ENCODE measurements at regions not wholly inside any gene's neighbourhood (a gene's known extent, or its start where the extent isn't known, plus 50 kb on each side); places are given as distances from the start of the nearest gene placed in this dataset.

DNA sequence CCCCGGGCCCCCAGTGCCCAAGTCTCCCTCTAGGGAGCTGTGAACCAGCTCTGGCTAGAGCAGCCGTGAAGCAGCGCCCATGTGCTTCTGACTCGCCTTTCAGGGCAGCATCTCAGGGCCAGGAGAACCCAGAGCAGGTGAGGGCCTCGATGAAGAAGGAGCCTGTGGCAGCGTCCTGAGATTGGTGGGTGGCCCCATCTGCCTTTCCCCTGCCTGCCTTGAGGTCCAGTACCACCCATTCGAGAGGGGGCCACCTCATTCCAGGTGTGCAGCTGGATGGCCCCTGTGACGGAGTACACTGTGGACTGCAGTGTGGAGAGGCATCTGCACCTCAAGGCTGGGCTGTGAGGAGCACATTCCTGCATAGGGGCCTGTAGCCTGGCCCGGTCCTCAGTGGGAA is 167.3 kb upstream of the ZNF267 start:
- TF ChIP-seq, protein P1, sequence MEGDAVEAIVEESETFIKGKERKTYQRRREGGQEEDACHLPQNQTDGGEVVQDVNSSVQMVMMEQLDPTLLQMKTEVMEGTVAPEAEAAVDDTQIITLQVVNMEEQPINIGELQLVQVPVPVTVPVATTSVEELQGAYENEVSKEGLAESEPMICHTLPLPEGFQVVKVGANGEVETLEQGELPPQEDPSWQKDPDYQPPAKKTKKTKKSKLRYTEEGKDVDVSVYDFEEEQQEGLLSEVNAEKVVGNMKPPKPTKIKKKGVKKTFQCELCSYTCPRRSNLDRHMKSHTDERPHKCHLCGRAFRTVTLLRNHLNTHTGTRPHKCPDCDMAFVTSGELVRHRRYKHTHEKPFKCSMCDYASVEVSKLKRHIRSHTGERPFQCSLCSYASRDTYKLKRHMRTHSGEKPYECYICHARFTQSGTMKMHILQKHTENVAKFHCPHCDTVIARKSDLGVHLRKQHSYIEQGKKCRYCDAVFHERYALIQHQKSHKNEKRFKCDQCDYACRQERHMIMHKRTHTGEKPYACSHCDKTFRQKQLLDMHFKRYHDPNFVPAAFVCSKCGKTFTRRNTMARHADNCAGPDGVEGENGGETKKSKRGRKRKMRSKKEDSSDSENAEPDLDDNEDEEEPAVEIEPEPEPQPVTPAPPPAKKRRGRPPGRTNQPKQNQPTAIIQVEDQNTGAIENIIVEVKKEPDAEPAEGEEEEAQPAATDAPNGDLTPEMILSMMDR (IDR thresholded peaks at IDR 0.05; ENCODE audit: insufficient read depth, low read length) = no peak
- TF ChIP-seq POLR2AphosphoS5 (IDR thresholded peaks at IDR 0.05; ENCODE audit: low read depth) = no peak
- TF ChIP-seq SPI1 (IDR thresholded peaks at IDR 0.05; ENCODE audit: borderline replicate concordance, low read depth) = no peak
- TF ChIP-seq, protein P2, sequence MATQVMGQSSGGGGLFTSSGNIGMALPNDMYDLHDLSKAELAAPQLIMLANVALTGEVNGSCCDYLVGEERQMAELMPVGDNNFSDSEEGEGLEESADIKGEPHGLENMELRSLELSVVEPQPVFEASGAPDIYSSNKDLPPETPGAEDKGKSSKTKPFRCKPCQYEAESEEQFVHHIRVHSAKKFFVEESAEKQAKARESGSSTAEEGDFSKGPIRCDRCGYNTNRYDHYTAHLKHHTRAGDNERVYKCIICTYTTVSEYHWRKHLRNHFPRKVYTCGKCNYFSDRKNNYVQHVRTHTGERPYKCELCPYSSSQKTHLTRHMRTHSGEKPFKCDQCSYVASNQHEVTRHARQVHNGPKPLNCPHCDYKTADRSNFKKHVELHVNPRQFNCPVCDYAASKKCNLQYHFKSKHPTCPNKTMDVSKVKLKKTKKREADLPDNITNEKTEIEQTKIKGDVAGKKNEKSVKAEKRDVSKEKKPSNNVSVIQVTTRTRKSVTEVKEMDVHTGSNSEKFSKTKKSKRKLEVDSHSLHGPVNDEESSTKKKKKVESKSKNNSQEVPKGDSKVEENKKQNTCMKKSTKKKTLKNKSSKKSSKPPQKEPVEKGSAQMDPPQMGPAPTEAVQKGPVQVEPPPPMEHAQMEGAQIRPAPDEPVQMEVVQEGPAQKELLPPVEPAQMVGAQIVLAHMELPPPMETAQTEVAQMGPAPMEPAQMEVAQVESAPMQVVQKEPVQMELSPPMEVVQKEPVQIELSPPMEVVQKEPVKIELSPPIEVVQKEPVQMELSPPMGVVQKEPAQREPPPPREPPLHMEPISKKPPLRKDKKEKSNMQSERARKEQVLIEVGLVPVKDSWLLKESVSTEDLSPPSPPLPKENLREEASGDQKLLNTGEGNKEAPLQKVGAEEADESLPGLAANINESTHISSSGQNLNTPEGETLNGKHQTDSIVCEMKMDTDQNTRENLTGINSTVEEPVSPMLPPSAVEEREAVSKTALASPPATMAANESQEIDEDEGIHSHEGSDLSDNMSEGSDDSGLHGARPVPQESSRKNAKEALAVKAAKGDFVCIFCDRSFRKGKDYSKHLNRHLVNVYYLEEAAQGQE (IDR thresholded peaks at IDR 0.05; ENCODE audit: insufficient replicate concordance, low read depth) = no peak
